Esophagus mucosa (tissue), 1 donor: ENCODE measurements at regions not wholly inside any gene's neighbourhood (a gene's known extent, or its start where the extent isn't known, plus 50 kb on each side); places are given as distances from the start of the nearest gene placed in this dataset.
"Not testable (repeated sequence)": the region's sequence is repeated elsewhere in the genome, so short reads cannot be mapped to it uniquely, and the experiment has no call there.

ENCODE experiments used
- ATAC-seq: fragments of 200-7000 bp; cut with Tn5 transposase; one replicate; pipeline ENCODE4 v1.9.1; 2020
- donor health status: DM: yes; HTN: yes; CAD: no.

DNA sequence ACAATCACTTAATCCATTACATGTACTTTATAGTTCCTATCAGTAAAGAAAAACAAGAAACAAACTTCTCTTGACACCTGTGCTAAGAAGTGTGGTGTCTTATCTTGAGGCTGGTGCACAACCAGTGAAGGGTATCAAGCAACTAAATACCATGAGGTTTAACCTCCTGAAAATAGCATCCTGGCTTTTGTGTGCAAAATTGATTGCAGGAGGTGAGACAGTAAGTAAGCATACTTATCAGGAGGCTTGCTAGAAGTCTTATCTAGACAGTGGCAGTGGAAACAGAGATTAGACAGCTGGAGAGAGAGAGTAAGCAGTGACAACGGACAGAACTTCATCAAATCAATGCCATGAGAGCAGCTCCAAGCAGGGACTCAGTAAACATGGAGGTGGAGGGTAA, 730.3 kb downstream of the DNAH5 start:
- no peak for ATAC-seq

DNA sequence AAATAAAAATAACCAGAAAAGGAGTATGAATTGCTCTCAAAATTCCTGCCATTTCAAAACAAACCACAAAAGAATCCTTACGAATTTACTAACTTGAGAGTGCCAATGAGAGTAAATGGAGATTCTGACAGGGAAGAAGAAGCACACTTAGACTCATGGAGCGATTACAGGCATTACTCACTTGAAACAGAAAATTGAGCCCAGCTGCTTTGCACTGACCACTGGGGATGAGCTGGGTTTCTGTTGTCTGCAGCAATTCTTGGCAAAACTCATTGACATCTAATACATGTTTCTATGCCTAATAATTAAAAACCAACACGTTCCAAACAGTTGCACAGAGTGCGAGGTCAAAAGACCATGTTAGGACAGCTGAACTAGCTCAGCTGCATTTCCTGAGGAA, 731.6 kb downstream of the DNAH5 start:
- no peak for ATAC-seq

GRCh38 chr5:13211064-13211463, 733.4 kb downstream of the DNAH5 start:
- no peak for ATAC-seq

GRCh38 chr5:13207112-13207511, 737.4 kb downstream of the DNAH5 start:
- no peak for ATAC-seq

GRCh38 chr5:13201022-13201421, 743.5 kb downstream of the DNAH5 start:
- ATAC-seq: no peak

DNA sequence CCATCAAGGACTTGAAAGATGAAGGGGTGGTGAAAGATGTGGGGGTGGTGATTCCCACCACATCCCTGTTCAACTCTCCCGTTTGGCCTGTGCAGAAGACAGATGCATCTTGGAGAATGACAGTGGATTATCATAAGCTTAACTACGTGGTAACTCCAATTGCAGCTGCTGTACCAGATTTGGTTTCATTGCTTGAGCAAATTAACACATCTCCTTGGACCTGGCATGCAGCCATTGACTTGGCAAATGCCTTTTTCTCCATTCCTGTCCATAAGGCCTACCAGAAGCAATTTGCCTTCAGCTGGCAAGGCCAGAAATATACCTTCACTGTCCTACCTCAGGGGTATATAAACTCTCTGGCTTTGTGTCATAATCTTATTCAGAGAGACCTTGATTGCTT, 746.3 kb downstream of the DNAH5 start:
- ATAC-seq: not testable (repeated sequence)

DNA sequence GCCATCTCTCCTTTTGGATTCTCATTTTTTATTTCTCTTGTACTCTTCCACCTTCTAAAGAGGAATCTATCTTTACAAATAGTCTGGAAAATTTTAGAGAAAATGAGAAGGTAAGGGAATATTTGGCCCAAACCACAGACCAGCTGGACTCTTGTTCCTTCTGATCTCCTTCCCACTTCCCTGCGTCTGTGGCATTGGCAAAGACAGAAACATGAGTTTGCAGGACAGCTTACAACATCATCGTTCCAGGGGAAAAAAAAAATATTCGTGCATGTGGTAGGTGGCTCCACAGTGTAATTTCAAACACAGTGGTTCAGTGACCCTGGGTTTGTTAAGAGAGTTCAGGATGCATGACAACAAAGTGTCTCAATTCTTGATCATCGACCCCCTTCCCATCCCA, 755.0 kb downstream of the DNAH5 start:
- ATAC-seq: no peak

- no peak for ATAC-seq
Measured at GRCh38 chr5:13188371-13188770, 756.1 kb downstream of the DNAH5 start.

- no peak for ATAC-seq
Measured at GRCh38 chr5:13187186-13187585, 757.3 kb downstream of the DNAH5 start.

GRCh38 chr5:13186177-13186576, 758.3 kb downstream of the DNAH5 start:
- no peak for ATAC-seq

- ATAC-seq: no peak
Measured at GRCh38 chr5:13179407-13180087, 764.9 kb downstream of the DNAH5 start.

GRCh38 chr5:13143630-13144029, 800.9 kb downstream of the DNAH5 start:
- ATAC-seq: peak; percentile 99

- ATAC-seq: no peak
Measured at GRCh38 chr5:13143214-13143613, 801.3 kb downstream of the DNAH5 start.

DNA sequence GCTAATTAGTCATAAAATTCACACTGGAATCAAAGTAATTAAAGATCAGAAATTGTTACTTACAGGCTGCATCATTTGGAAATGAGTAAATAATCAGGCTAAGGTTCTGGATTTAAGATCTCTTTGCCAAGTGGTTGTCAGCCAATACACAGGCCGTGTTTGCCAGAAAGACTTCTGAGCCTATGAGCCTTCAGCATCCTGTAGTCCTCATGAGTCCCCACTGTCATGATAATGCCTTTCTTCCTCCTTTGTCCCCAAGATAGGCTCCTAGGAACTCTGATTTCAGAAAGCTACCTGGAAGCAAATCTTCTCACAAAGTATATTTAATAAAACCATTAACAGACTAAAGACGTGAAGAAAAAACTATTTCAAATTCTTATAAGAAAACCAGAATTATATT, 810.5 kb downstream of the DNAH5 start:
- ATAC-seq: no peak

DNA sequence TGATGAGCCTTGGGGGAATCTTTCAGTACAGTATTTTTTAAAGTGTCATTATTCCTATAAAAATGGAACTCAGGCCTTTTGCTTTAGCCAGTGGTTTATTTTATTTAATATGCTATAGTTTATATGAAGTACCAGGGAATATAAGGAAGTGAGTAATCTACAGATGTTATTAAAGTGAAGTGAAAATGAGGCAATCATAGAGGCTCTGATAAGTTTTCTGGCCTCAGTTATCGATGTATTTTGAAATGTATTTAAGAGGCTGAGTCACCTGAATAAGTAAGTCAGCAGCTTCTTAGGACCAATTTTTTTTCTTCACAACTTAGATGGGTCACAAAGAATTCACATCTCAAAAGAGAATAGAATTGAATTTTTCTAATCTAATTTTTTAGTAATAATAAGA, 829.0 kb downstream of the DNAH5 start:
- ATAC-seq: no peak

- ATAC-seq: no peak
Measured at GRCh38 chr5:13108265-13108664, 836.2 kb downstream of the DNAH5 start.

DNA sequence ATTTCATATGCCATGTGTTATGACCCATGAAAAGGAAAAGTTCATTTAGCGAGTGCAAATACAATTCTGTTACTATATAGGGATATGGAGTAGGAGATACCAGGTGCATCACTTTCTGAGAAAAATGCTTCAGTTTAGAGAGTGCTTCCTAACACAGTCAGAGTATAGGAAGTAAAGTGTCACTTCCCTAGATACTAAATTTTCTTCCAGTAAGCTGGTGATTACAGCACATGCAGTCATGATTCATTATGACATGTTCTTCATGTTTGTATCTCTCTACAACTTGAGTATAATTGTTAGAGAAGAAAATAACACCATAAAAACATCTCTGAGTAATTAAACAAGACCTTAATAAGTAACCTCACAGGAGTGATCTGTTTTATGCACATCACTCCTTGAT, 837.0 kb downstream of the DNAH5 start:
- ATAC-seq: no peak

DNA sequence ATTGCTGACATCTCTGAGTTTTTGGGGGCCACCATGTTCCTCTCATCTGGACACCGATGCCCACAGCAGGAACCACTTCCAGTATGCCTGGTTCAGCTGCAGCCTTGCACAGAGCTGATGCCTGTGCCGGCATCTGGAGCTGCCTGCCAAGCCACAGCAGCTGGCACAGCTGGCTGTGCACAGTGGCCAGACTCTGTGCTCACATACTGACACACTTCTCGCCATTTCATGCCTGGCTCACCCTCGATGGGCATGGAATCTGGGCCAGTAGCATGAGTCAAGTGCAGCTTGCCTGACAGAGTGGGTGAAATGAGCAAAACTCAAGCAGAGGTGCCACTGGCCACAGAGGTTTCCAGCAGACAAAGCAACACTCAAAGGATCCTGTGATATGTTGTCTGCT, 863.4 kb downstream of the DNAH5 start:
- no peak for ATAC-seq

DNA sequence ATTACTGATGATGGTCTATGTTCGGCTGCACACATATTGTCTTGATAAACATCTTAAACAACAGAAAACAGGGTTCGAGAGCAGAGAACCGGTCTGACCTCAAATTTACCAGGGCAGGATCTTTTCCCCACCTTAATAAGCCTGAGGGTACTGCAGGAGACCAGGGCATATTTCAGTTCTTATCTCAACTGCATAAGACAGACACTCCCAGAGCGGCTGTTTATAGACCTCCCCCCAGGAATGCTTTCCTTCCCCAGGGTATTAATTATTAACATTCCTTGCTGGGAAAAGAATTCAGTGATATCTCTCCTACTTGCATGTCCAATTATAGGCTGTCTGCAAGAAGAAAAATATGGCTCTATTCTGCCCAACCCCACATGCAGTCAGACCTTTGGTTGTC, 871.6 kb downstream of the DNAH5 start:
- ATAC-seq: not testable (repeated sequence)

GRCh38 chr5:13063088-13063487, 881.4 kb downstream of the DNAH5 start:
- ATAC-seq: no peak

GRCh38 chr5:13045897-13046551, 898.5 kb downstream of the DNAH5 start:
- no peak for ATAC-seq

DNA sequence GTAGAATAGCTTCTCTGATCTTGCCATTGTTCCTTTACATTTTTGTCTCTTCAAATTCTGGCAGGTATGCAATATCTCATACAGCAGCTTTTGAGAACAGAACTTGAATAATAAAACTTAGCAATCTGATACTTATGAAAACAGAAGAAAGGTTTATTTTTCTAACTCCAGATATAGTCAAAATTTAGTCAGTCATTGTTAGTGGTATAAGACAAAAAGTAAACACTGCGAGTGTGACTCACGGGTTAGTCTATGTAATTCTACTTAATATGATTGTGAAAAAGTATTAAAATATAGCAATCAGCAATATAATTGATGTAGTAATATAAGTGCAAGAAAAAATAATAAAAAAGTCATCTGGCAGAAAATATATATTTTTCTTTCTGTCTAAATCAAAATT, 910.4 kb downstream of the DNAH5 start:
- no peak for ATAC-seq

GRCh38 chr5:13029211-13029610, 915.3 kb downstream of the DNAH5 start:
- no peak for ATAC-seq

GRCh38 chr5:13027874-13028273, 916.6 kb downstream of the DNAH5 start:
- ATAC-seq: no peak

DNA sequence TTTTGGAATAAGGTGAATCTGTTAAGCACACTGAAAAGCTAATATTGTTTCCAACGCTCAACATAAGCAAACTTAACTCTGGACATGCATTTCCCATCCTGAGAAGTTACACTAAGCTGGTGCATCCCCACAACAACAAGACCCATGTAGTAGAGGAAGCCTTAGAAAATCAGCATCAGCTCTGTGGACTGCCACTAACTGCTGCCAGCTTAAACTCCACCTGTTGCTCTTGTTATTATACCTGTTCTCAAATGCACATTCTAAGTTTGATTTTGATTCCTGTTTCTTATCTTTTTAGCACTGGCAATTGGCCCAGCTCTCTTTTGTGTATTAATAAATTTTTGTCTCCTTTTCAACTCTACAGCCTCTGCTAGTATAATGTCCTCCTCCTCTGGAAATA, 924.8 kb downstream of the DNAH5 start:
- ATAC-seq: no peak
